ENCODE measurements at regions not wholly inside any gene's neighbourhood (a gene's known extent, or its start where the extent isn't known, plus 50 kb on each side); places are given as distances from the start of the nearest gene placed in this dataset.
"Not testable (repeated sequence)": the region's sequence is repeated elsewhere in the genome, so short reads cannot be mapped to it uniquely, and the experiment has no call there.

- DNase-seq (ENCODE audit: low spot score) = no peak
Measured at GRCh38 chr2:18987016-18987415, 371.4 kb downstream of the OSR1 start.

GRCh38 chr2:18986046-18986445 lies 372.4 kb downstream of the OSR1 start:
- DNase-seq (ENCODE audit: low spot score) = no peak

- no peak for DNase-seq (ENCODE audit: low spot score)
Measured at GRCh38 chr2:18980786-18981430, 377.5 kb downstream of the OSR1 start.

GRCh38 chr2:18980104-18980785 lies 378.2 kb downstream of the OSR1 start:
- DNase-seq (ENCODE audit: low spot score) = no peak

DNA sequence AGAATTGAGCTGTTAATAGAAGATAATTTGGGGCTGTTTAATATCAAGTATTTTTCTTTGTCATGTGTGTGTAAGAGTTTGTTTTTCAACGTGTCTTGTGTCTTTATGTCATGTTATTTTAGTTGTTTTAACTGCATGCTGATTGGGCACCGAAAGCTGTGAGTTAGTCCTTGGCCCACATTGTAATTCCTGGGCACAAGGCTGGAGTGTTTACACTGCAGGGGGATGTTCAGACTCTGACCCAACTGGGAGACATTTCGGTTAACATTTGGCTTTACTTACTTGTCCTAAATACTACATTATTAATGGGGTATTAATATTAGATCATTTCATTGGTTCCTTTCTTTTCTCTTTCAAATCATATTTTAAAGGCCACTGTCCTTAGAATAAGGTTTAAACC lies 381.0 kb downstream of the OSR1 start:
- DNase-seq (ENCODE audit: low spot score) = no peak

- no peak for DNase-seq (ENCODE audit: low spot score)
Measured at GRCh38 chr2:18976168-18976961, 382.1 kb downstream of the OSR1 start.

- no peak for DNase-seq (ENCODE audit: low spot score)
Measured at GRCh38 chr2:18975506-18976167, 382.8 kb downstream of the OSR1 start.

- peak; percentile 20 for DNase-seq (ENCODE audit: low spot score)
Measured at GRCh38 chr2:18971628-18972027, 382.3 kb upstream of the NT5C1B start.

DNA sequence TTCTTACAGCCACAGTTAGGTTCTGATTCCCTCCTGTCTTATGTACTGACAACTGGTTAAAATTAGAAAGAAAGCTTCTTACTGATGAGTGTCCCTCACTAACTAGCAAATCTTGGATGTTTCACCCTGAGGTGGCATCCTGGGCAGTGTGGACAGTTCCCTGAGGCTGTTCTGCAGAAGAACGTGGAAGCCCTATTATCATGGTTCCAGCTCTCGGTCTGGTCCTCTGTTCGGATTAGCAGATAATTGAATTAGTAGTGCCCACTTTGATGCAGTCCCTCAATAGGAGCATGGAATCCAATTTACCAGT lies 381.7 kb upstream of the NT5C1B start:
- DNase-seq (ENCODE audit: low spot score) = no peak

GRCh38 chr2:18966131-18966530 lies 376.8 kb upstream of the NT5C1B start:
- no peak for DNase-seq (ENCODE audit: low spot score)

- not testable (repeated sequence) for DNase-seq (ENCODE audit: low spot score)
Measured at GRCh38 chr2:18963739-18964256, 374.4 kb upstream of the NT5C1B start.

- DNase-seq (ENCODE audit: low spot score) = no peak
Measured at GRCh38 chr2:18961991-18962421, 372.6 kb upstream of the NT5C1B start.

DNA sequence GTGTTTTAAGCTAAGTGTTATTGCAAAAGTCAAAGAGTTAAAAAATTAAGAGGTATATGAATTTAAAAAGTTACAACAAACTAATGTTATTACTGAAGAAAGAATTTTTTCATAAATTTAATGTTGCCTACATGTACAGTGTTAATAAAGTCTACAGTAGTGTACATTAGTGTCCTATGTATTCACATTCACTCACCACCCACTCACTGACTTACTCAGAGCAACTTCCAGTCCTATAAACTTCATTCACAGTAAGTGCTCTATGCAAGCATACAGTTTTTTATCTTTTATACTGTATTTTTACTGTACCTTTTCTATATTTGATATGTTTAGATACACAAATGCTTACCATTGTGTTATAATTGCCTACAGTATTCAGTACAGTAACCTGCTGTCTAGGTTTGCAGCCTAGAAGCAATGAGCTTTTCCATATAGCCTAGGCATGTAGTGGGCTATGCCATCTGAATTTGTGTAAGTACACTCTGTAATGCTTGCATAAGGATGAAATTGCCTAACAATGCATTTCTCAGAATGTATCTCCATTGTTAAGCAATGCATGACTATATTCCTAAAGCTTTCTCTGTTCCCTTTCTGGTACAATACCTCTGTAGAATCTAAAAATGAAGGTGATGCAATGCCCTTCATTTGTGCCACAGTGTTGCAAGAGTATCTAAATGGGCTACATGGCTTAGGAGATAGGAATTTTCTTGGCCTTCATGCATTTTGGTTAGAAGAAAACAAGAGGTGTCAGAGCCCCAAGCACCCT lies 370.8 kb upstream of the NT5C1B start:
- no peak for DNase-seq (ENCODE audit: low spot score)

DNA sequence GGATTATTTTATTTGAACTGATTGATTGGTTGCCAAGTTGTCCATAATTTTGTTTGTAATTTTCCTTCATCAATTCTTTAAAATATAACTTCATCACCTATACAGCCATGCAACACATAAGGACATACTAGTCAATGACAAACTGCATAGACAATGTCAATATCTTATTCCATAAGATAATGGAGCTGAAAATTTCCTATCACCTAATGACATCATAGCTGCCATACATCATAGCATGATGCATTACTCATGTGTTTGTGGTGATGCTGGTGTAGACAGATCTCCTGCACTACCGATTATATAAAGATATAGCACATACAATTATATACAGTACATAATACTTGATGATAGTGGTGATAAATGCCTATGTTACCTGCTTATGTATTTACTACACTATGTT lies 369.8 kb upstream of the NT5C1B start:
- no peak for DNase-seq (ENCODE audit: low spot score)

- DNase-seq (ENCODE audit: low spot score) = no peak
Measured at GRCh38 chr2:18957909-18958308, 368.5 kb upstream of the NT5C1B start.

- peak; percentile 12 for DNase-seq (ENCODE audit: low spot score)
Measured at GRCh38 chr2:18950361-18950851, 361.0 kb upstream of the NT5C1B start.

DNA sequence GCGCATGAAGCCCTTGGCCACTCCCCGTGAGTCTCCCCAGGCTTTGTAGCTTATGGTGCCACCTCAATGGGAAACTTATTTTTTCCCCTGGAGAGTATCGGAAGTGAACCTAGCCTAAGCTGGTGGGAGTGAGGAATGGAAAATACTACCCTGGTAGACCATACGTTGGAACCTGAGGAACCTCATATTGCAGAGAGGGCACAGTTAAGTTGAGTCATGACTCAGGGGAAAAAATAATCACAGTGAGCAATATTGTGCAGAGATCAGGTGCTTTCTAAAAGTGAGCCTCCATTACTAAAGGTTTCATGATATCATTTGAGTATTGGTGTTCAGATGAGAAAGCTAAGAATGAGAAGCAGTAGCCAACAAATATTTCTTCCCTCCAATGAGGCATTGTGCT lies 360.5 kb upstream of the NT5C1B start:
- no peak for DNase-seq (ENCODE audit: low spot score)

DNA sequence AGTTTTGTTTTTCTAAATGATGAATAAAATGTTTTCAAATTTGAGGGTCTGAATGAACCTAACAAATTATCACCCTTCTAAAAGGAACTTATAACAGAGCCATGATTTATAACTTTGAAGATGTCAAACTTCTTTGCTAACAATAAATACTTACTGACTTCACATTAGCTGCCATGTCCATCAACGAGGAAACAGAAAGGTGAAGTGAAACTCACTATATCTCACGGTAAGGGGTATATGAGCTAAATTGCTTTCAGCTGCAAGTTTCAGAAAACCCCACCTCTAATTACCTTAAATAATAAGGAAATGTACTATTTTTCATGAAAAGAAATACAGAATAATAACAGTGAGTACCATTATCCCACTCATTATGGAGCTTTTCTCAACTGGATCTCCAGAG lies 350.8 kb upstream of the NT5C1B start:
- DNase-seq (ENCODE audit: low spot score) = no peak

GRCh38 chr2:18939740-18940139 lies 350.4 kb upstream of the NT5C1B start:
- not testable (repeated sequence) for DNase-seq (ENCODE audit: low spot score)

- DNase-seq (ENCODE audit: low spot score) = no peak
Measured at GRCh38 chr2:18934886-18935285, 345.5 kb upstream of the NT5C1B start.

- no peak for DNase-seq (ENCODE audit: low spot score)
Measured at GRCh38 chr2:18932853-18933252, 343.5 kb upstream of the NT5C1B start.

Data from HT-29 (cell line).